HL-60 (cell line): ENCODE measurements at regions not wholly inside any gene's neighbourhood (a gene's known extent, or its start where the extent isn't known, plus 50 kb on each side); places are given as distances from the start of the nearest gene placed in this dataset.

Experiments
- DNase-seq, 2 experiments: peaks; one replicate each; pipeline ENCODE4 v3.0.0-alpha.2; 2010 to 2020; ENCODE audit warnings: low read depth in 1 of 2, low spot score in 1 of 2
- H3K27ac ChIP-seq: fragments of 250-450 bp; sonication (Bioruptor Pico); replicated peaks from 2 replicates; pipeline ENCODE4 v1.5.1; 2020; ENCODE audit warnings: mild to moderate bottlenecking, moderate library complexity
- H3K27me3 ChIP-seq: fragments of 250-450 bp; sonication (Bioruptor Pico); 2 replicates; pipeline ENCODE4 v1.5.1; 2021; ENCODE audit warnings: mild to moderate bottlenecking, moderate library complexity; ENCODE audit not compliant: insufficient read depth, poor library complexity, severe bottlenecking
- H3K4me3 ChIP-seq: replicated peaks from 2 replicates; pipeline ENCODE4 v1.5.1; 2011; ENCODE audit warnings: mild to moderate bottlenecking, control low read depth, low read length; ENCODE audit not compliant: insufficient read depth
- GABPA ChIP-seq: IDR thresholded peaks from 2 replicates; pipeline ENCODE4 v1.6.1; 2012; ENCODE audit warnings: low read depth
- POLR2AphosphoS5 ChIP-seq: IDR thresholded peaks from 2 replicates; pipeline ENCODE4 v1.6.1; 2012; ENCODE audit warnings: low read depth
- SPI1 ChIP-seq: IDR thresholded peaks from 2 replicates; pipeline ENCODE4 v1.6.1; 2012; ENCODE audit warnings: low read depth, mild to moderate bottlenecking, borderline replicate concordance
- TF ChIP-seq, protein P1 (sequence below): IDR thresholded peaks from one replicate; pipeline ENCODE4 v1.5.1; 2011; ENCODE audit warnings: low read length, control low read depth, inconsistent platforms; ENCODE audit not compliant: insufficient read depth
- TF ChIP-seq, protein P2 (sequence below): IDR thresholded peaks from 2 replicates; pipeline ENCODE4 v1.6.1; 2012; ENCODE audit warnings: low read depth; ENCODE audit not compliant: insufficient replicate concordance

DNA sequence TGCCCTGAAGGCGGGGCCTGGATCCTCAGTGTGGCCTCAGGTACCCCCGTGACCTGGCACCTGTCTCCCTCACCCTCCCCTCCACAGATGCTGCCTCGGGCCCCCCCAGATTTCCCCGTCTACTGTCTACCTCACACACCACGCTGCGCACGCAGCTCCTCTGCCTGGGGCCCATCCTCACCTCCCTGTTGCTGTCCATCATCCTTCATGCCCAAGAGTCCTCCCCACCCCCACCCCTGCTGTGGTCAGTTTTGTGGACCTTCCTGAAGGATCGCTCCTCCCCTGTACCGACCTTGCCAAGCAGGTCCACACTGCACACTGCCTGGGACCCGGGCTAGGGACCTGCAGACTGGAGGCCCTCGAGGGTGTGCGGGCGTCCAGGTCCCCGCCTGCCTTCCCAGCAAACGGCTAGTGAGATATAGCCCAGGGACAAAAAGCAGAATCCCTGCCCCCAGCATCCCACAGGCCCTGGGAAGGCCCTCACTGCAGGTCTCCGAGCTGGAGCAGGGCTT lies 197.4 kb upstream of the DIO3 start:
- DNase-seq = no peak
- Histone ChIP-seq H3K4me3 (no peak overlapping the region), H3K27me3 (peaks cover 7% of the 10 kb centered on the region), H3K27ac (no peak overlapping the region)
- TF ChIP-seq GABPA = no peak
- TF ChIP-seq, protein P1, sequence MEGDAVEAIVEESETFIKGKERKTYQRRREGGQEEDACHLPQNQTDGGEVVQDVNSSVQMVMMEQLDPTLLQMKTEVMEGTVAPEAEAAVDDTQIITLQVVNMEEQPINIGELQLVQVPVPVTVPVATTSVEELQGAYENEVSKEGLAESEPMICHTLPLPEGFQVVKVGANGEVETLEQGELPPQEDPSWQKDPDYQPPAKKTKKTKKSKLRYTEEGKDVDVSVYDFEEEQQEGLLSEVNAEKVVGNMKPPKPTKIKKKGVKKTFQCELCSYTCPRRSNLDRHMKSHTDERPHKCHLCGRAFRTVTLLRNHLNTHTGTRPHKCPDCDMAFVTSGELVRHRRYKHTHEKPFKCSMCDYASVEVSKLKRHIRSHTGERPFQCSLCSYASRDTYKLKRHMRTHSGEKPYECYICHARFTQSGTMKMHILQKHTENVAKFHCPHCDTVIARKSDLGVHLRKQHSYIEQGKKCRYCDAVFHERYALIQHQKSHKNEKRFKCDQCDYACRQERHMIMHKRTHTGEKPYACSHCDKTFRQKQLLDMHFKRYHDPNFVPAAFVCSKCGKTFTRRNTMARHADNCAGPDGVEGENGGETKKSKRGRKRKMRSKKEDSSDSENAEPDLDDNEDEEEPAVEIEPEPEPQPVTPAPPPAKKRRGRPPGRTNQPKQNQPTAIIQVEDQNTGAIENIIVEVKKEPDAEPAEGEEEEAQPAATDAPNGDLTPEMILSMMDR = no peak
- no peak for TF ChIP-seq POLR2AphosphoS5
- TF ChIP-seq SPI1 = no peak
- TF ChIP-seq, protein P2, sequence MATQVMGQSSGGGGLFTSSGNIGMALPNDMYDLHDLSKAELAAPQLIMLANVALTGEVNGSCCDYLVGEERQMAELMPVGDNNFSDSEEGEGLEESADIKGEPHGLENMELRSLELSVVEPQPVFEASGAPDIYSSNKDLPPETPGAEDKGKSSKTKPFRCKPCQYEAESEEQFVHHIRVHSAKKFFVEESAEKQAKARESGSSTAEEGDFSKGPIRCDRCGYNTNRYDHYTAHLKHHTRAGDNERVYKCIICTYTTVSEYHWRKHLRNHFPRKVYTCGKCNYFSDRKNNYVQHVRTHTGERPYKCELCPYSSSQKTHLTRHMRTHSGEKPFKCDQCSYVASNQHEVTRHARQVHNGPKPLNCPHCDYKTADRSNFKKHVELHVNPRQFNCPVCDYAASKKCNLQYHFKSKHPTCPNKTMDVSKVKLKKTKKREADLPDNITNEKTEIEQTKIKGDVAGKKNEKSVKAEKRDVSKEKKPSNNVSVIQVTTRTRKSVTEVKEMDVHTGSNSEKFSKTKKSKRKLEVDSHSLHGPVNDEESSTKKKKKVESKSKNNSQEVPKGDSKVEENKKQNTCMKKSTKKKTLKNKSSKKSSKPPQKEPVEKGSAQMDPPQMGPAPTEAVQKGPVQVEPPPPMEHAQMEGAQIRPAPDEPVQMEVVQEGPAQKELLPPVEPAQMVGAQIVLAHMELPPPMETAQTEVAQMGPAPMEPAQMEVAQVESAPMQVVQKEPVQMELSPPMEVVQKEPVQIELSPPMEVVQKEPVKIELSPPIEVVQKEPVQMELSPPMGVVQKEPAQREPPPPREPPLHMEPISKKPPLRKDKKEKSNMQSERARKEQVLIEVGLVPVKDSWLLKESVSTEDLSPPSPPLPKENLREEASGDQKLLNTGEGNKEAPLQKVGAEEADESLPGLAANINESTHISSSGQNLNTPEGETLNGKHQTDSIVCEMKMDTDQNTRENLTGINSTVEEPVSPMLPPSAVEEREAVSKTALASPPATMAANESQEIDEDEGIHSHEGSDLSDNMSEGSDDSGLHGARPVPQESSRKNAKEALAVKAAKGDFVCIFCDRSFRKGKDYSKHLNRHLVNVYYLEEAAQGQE = no peak

DNA sequence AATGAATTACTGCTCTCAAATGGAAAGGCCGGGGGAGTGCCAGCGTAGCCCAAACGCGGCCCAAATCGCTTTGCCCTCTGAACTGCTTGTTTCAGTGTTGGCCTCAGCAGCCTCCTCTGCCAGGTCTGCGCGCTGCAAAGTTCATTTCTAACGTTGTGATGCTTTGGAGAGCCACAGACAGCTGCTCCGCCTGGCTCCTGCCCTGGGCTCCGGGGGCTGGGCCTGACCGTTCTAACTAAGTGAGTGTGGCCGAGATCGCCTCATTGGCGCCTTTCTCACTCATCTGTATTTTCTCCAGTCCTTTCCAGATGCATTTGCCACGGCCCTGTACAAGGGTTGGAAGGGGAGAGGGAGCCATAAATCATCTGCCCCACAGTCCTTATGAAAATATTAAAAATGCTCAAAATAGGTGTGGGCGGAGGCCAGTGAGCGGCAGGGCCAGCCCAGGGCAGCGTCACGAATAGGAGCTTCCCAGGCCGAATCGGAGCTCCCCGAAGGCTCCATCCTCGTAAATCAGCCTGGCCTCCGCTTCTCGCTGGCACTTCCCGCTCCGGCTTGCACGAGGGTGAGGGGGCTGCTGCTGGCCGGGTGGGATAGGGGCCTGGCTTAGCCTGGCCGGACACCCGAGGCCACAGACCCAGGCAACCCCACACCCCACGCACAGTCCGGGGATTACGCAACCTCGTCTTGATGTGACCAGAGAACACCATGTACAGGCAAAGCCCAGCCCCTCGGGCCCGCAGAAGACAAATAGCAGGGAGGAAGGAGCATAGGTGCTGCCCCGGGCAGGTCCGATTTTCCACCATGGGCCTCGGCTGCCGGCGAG lies 196.6 kb upstream of the DIO3 start:
- TF ChIP-seq SPI1 (no peak), POLR2AphosphoS5 (no peak), GABPA (no peak)
- TF ChIP-seq, protein P1 = no peak
- TF ChIP-seq, protein P2 = no peak
- DNase-seq = no peak
- peaks cover 7% of the 10 kb centered on the region for H3K27me3 ChIP-seq
- no peak overlapping the region for H3K4me3 ChIP-seq
- H3K27ac ChIP-seq = no peak overlapping the region

DNA sequence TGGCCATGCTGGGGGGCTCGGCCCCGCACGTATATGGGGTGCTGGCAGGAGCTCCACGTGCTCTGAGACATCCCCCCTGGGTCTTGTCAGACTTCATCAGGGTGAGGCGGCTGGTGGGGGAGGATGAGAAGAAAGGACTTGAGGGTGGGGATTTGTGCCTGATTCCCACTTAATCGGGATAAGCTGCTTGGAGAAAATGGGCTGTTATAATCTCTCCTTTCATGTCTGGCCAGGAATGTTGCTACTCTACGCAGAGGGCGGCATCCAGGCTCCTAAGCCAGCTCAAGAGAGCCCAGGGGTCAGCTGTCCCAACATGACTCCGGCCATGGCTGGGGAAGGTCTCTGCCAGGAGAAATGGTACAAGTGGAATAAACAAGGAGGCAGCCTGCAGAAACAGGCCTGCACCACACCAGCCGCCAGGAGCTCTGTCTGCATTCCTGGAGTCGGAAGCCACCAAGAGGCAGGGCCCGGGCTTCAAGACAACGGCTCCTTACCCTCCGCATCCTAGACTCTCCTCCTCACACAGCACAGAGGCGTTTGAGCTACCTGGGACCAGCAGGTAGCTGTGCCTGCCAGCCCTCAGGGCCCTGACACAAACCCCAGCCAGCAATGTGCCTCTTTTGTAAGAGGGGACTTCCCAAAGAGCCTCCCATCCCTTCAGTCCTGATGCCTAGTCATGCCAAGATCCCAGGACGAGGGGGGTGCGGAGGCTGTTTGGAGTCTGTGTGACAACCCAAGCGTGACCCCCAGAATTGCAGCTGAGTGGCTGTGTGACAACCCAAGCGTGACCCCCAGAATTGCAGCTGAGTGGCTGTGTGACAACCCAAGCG lies 195.8 kb upstream of the DIO3 start:
- H3K4me3 ChIP-seq = no peak overlapping the region
- peaks cover 5% of the 10 kb centered on the region for H3K27me3 ChIP-seq
- no peak for TF ChIP-seq GABPA
- TF ChIP-seq, protein P2 = no peak
- no peak for TF ChIP-seq SPI1
- TF ChIP-seq, protein P1 = no peak
- no peak for TF ChIP-seq POLR2AphosphoS5
- no peak for DNase-seq
- H3K27ac ChIP-seq = no peak overlapping the region
